ENCODE measurements at regions not wholly inside any gene's neighbourhood (a gene's known extent, or its start where the extent isn't known, plus 50 kb on each side); places are given as distances from the start of the nearest gene placed in this dataset.

DNA sequence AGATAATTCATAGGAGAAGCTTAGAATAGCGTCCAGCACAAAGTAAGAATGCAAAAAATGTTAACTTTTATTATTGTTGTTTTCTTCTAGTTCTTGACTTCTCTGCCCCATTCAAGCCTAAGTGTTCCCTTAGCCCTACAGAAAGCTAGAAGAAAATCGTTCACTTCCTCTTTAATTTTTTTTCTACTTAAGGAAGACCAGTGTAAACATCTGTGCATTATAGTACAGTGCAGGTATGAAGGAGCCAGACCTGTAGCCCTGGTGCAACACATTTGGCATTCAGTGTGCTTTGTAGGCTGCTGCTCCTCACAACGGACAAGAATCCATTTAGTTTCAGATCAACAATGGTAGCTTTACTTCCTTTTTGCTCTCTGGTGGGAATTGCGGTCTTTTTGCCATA lies 127.8 kb upstream of the SLC7A14 start:
- TF ChIP-seq, protein P1, sequence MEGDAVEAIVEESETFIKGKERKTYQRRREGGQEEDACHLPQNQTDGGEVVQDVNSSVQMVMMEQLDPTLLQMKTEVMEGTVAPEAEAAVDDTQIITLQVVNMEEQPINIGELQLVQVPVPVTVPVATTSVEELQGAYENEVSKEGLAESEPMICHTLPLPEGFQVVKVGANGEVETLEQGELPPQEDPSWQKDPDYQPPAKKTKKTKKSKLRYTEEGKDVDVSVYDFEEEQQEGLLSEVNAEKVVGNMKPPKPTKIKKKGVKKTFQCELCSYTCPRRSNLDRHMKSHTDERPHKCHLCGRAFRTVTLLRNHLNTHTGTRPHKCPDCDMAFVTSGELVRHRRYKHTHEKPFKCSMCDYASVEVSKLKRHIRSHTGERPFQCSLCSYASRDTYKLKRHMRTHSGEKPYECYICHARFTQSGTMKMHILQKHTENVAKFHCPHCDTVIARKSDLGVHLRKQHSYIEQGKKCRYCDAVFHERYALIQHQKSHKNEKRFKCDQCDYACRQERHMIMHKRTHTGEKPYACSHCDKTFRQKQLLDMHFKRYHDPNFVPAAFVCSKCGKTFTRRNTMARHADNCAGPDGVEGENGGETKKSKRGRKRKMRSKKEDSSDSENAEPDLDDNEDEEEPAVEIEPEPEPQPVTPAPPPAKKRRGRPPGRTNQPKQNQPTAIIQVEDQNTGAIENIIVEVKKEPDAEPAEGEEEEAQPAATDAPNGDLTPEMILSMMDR (IDR thresholded peaks at IDR 0.05) = no peak
- TF ChIP-seq POLR2A (IDR thresholded peaks at IDR 0.05) = no peak
